ENCODE measurements at regions not wholly inside any gene's neighbourhood (a gene's known extent, or its start where the extent isn't known, plus 50 kb on each side); places are given as distances from the start of the nearest gene placed in this dataset.
"Not testable (repeated sequence)": the region's sequence is repeated elsewhere in the genome, so short reads cannot be mapped to it uniquely, and the experiment has no call there.

GRCh38 chr2:91525587-91525986 lies 2834.1 kb downstream of the RPIA start:
- DNase-seq = not testable (repeated sequence)

- not testable (repeated sequence) for DNase-seq
These were observed 2834.6 kb downstream of the RPIA start for GRCh38 chr2:91526083-91526482.

GRCh38 chr2:91527056-91527455 lies 2835.6 kb downstream of the RPIA start:
- not testable (repeated sequence) for DNase-seq

- not testable (repeated sequence) for DNase-seq
These were observed 2836.1 kb downstream of the RPIA start for GRCh38 chr2:91527491-91528031.

GRCh38 chr2:91528361-91528760 lies 2836.9 kb downstream of the RPIA start:
- DNase-seq = not testable (repeated sequence)

GRCh38 chr2:91536109-91536508 lies 2844.6 kb downstream of the RPIA start:
- DNase-seq = not testable (repeated sequence)

GRCh38 chr2:91536549-91537263 lies 2845.2 kb downstream of the RPIA start:
- DNase-seq = not testable (repeated sequence)

GRCh38 chr2:91549316-91549715 lies 2857.8 kb downstream of the RPIA start:
- DNase-seq = not testable (repeated sequence)

GRCh38 chr2:91558234-91558633 lies 2866.8 kb downstream of the RPIA start:
- not testable (repeated sequence) for DNase-seq

- not testable (repeated sequence) for DNase-seq
These were observed 2867.8 kb downstream of the RPIA start for GRCh38 chr2:91559269-91559668.

- DNase-seq = not testable (repeated sequence)
These were observed 2868.6 kb downstream of the RPIA start for GRCh38 chr2:91559886-91560614.

GRCh38 chr2:91562184-91562583 lies 2870.7 kb downstream of the RPIA start:
- DNase-seq = not testable (repeated sequence)

- not testable (repeated sequence) for DNase-seq
These were observed 2873.2 kb downstream of the RPIA start for GRCh38 chr2:91564700-91565099.

GRCh38 chr2:91565689-91566430 lies 2874.4 kb downstream of the RPIA start:
- DNase-seq = not testable (repeated sequence)

- DNase-seq = not testable (repeated sequence)
These were observed 2875.1 kb downstream of the RPIA start for GRCh38 chr2:91566611-91567010.

GRCh38 chr2:91567546-91568335 lies 2876.3 kb downstream of the RPIA start:
- DNase-seq = not testable (repeated sequence)

GRCh38 chr2:91568391-91569338 lies 2877.2 kb downstream of the RPIA start:
- DNase-seq = not testable (repeated sequence)

- DNase-seq = not testable (repeated sequence)
These were observed 2879.9 kb downstream of the RPIA start for GRCh38 chr2:91571239-91571923.

- not testable (repeated sequence) for DNase-seq
These were observed 2881.5 kb downstream of the RPIA start for GRCh38 chr2:91573018-91573417.

- DNase-seq = not testable (repeated sequence)
These were observed 2882.3 kb downstream of the RPIA start for GRCh38 chr2:91573755-91574154.
